Mesenchymal stem cell (in vitro differentiated cells and primary cell): ENCODE measurements at regions not wholly inside any gene's neighbourhood (a gene's known extent, or its start where the extent isn't known, plus 50 kb on each side); places are given as distances from the start of the nearest gene placed in this dataset.
"Not testable (repeated sequence)": the region's sequence is repeated elsewhere in the genome, so short reads cannot be mapped to it uniquely, and the experiment has no call there.

Source experiments
- DNase-seq: peaks from one replicate; pipeline ENCODE4 v3.0.0-alpha.2; 2013
- H2AFZ ChIP-seq: one replicate; pipeline ENCODE4 v1.6.1; 2013; ENCODE audit warnings: low read depth, mild to moderate bottlenecking, control low read depth, inconsistent platforms, low read length, moderate library complexity
- H2AK5ac ChIP-seq: 2 replicates; pipeline ENCODE4 v1.6.1; 2013; ENCODE audit warnings: low read length, moderate library complexity, mild to moderate bottlenecking, inconsistent platforms; ENCODE audit not compliant: severe bottlenecking
- H2BK120ac ChIP-seq: one replicate; pipeline ENCODE4 v1.6.1; 2013; ENCODE audit warnings: low read depth, mild to moderate bottlenecking, inconsistent platforms, low read length, moderate library complexity
- H2BK12ac ChIP-seq, 2 experiments: one replicate each; pipeline ENCODE4 v1.6.1; 2013; ENCODE audit warnings: inconsistent platforms in 2 of 2, low read length in 2 of 2, mild to moderate bottlenecking in 2 of 2, moderate library complexity in 2 of 2, control low read depth in 1 of 2
- H2BK15ac ChIP-seq: one replicate; pipeline ENCODE4 v1.6.1; 2013; ENCODE audit warnings: mild to moderate bottlenecking, low read depth, inconsistent platforms; ENCODE audit not compliant: poor library complexity, severe bottlenecking
- H2BK5ac ChIP-seq: 2 replicates; pipeline ENCODE4 v1.6.1; 2013; ENCODE audit warnings: low read depth, mild to moderate bottlenecking, low read length, control low read depth, inconsistent platforms; ENCODE audit not compliant: poor library complexity, severe bottlenecking
- H3K14ac ChIP-seq, 2 experiments: one replicate each; pipeline ENCODE4 v1.6.1; 2013; ENCODE audit warnings: inconsistent platforms in 2 of 2, low read length in 2 of 2, control low read depth in 1 of 2, mild to moderate bottlenecking in 1 of 2, moderate library complexity in 1 of 2
- H3K18ac ChIP-seq, 2 experiments: one replicate each; pipeline ENCODE4 v1.6.1; 2013; ENCODE audit warnings: inconsistent platforms in 2 of 2, low read length in 2 of 2, control low read depth in 1 of 2, low read depth in 1 of 2, mild to moderate bottlenecking in 1 of 2
- H3K23ac ChIP-seq, 2 experiments: one replicate each; pipeline ENCODE4 v1.6.1; 2013; ENCODE audit warnings: inconsistent platforms in 2 of 2, low read length in 2 of 2, mild to moderate bottlenecking in 2 of 2, moderate library complexity in 2 of 2, control low read depth in 1 of 2
- H3K27ac ChIP-seq: 2 replicates; pipeline ENCODE4 v1.5.1; 2013; ENCODE audit warnings: mild to moderate bottlenecking, moderate library complexity, low read length, control low read depth, inconsistent platforms; ENCODE audit not compliant: poor library complexity, severe bottlenecking
- H3K27me3 ChIP-seq, 2 experiments: 2 replicates each; pipeline versions ENCODE4 v1.6.1 to v1.7.0; 2013; ENCODE audit warnings: low read length in 2 of 2, mild to moderate bottlenecking in 2 of 2, moderate library complexity in 2 of 2, control low read depth in 1 of 2, inconsistent platforms in 1 of 2; ENCODE audit not compliant: control insufficient read depth in 1 of 2, insufficient read depth in 1 of 2
- H3K36me3 ChIP-seq, 2 experiments: 2 replicates each; pipeline versions ENCODE4 v1.6.1 to v1.7.0; 2013; ENCODE audit warnings: low read length in 2 of 2, control low read depth in 1 of 2, inconsistent platforms in 1 of 2, low read depth in 1 of 2, mild to moderate bottlenecking in 1 of 2; ENCODE audit not compliant: insufficient read depth in 2 of 2, control insufficient read depth in 1 of 2
- H3K4ac ChIP-seq, 2 experiments: one replicate each; pipeline ENCODE4 v1.6.1; 2013; ENCODE audit warnings: inconsistent platforms in 2 of 2, low read length in 2 of 2, mild to moderate bottlenecking in 2 of 2, moderate library complexity in 2 of 2, control low read depth in 1 of 2, low read depth in 1 of 2
- H3K4me1 ChIP-seq: 2 replicates; pipeline ENCODE4 v1.6.1; 2013; ENCODE audit warnings: low read depth, low read length, control low read depth; ENCODE audit not compliant: control insufficient read depth, insufficient read depth
- H3K4me2 ChIP-seq: 2 replicates; pipeline ENCODE4 v1.6.1; 2013; ENCODE audit warnings: low read length, mild to moderate bottlenecking, inconsistent platforms; ENCODE audit not compliant: poor library complexity, severe bottlenecking
- H3K4me3 ChIP-seq, 2 experiments: 2 replicates each; pipeline versions ENCODE4 v1.5.1 to v1.7.0; 2013; ENCODE audit warnings: low read length in 2 of 2, mild to moderate bottlenecking in 2 of 2, control low read depth in 1 of 2, low read depth in 1 of 2; ENCODE audit not compliant: insufficient read depth in 1 of 2
- H3K79me1 ChIP-seq: replicated peaks from 2 replicates; pipeline ENCODE4 v1.6.1; 2013; ENCODE audit warnings: mild to moderate bottlenecking, control low read depth, low read length, inconsistent platforms; ENCODE audit not compliant: poor library complexity, severe bottlenecking
- H3K9ac ChIP-seq: 2 replicates; pipeline ENCODE4 v1.7.0; 2013; ENCODE audit warnings: mild to moderate bottlenecking, low read length, moderate library complexity
- H3K9me3 ChIP-seq: 2 replicates; pipeline ENCODE4 v1.7.0; 2013; ENCODE audit warnings: mild to moderate bottlenecking, low read length; ENCODE audit not compliant: control insufficient read depth
- H4K8ac ChIP-seq: one replicate; pipeline ENCODE4 v1.6.1; 2013; ENCODE audit warnings: inconsistent platforms, mild to moderate bottlenecking, low read length, moderate library complexity
- H4K91ac ChIP-seq: one replicate; pipeline ENCODE4 v1.6.1; 2013; ENCODE audit warnings: mild to moderate bottlenecking, low read length, inconsistent platforms
- WGBS: methylation state at CpG from one replicate; pipeline ENCODE4 v1.1.7; 2013; ENCODE audit warnings: mixed read lengths; 5-methylcytosine and 5-hydroxymethylcytosine counted together

DNA sequence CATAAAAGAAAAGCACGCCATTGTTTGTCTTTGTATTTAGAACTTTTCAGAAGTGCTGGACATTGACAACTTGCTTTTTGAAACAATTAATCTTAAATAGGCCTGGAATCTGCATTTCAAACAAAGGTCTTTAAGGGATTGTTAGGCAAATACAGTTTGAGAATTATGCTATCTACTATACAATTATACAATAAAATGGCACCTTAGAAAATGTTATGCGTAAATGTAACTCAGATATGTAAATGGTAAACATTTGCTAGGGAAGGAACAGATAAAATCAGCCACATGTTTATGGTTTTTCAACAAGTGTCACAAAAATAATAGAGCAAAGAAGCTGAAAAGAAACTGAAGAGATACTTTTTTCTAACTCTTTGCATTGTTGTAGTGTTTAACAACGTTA lies 152.7 kb upstream of the PRSS12 start:
- not testable (repeated sequence) for H4K8ac ChIP-seq, H2BK120ac ChIP-seq, DNase-seq, H2BK12ac ChIP-seq, H3K23ac ChIP-seq, H2AK5ac ChIP-seq, H3K9me3 ChIP-seq, H3K18ac ChIP-seq, H2BK5ac ChIP-seq, H3K4me3 ChIP-seq, H3K27ac ChIP-seq, H2AFZ ChIP-seq, H3K9ac ChIP-seq, H3K79me1 ChIP-seq, H3K4ac ChIP-seq, H3K4me2 ChIP-seq, H3K36me3 ChIP-seq, H4K91ac ChIP-seq, H3K4me1 ChIP-seq, H3K27me3 ChIP-seq, H3K14ac ChIP-seq, H2BK15ac ChIP-seq
- WGBS = 100% methylated on average over 1 of the region's 3 CpGs

DNA sequence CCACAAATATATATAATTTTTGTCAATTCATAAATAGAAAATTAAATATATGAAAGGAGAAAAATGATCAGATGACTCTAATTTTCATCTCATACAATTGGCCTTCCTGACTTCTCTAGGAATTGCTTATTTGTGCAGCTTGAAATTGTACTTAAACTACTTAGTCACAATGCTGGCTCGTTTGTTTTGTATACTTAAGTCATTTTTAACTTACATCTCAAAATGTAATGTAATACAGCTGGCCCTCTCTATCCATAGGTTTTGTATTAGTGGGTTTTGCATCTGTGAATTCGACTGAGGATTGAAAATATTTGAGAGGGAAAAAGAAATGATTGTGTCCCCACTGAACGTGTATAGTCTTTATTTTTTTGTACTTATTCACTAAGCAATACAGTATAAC lies 160.1 kb upstream of the PRSS12 start:
- not testable (repeated sequence) for H3K4me2 ChIP-seq, H3K27me3 ChIP-seq, H3K27ac ChIP-seq, H3K9ac ChIP-seq, H3K9me3 ChIP-seq, H3K4me3 ChIP-seq, H2BK5ac ChIP-seq, DNase-seq, H4K91ac ChIP-seq, H2BK120ac ChIP-seq, H3K18ac ChIP-seq, H2BK15ac ChIP-seq, H2BK12ac ChIP-seq, H3K14ac ChIP-seq, H3K79me1 ChIP-seq, H3K36me3 ChIP-seq, H4K8ac ChIP-seq, H3K23ac ChIP-seq, H2AFZ ChIP-seq, H3K4me1 ChIP-seq, H2AK5ac ChIP-seq, H3K4ac ChIP-seq
- no CpG with 5 or more reads among the region's 3 CpGs for WGBS

DNA sequence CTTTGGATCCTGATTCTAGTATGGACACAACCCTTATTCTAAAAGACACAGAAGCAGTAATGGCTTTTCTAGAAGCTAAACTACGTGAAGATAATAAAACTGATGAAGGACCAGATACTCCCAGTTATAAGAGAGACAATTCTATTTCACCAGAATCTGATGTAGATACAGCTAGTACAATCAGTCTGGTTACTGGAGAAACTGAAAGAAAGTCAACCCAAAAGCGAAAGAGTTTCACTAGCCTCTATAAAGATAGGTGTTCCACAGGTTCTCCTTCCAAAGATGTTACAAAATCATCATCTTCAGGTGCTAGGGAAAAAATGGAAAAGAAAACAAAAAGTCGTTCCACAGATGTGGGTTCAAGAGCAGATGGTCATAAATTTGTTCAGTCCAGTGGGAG lies 161.5 kb upstream of the PRSS12 start:
- not testable (repeated sequence) for H2BK5ac ChIP-seq, H4K8ac ChIP-seq, H3K18ac ChIP-seq, H3K14ac ChIP-seq, H3K23ac ChIP-seq, H3K79me1 ChIP-seq, H3K4me3 ChIP-seq, H3K9me3 ChIP-seq, H2BK120ac ChIP-seq, H2BK15ac ChIP-seq, H2BK12ac ChIP-seq, H3K27me3 ChIP-seq, H3K4me1 ChIP-seq, H3K4ac ChIP-seq, H3K9ac ChIP-seq, DNase-seq, H2AK5ac ChIP-seq, H3K36me3 ChIP-seq, H2AFZ ChIP-seq, H3K27ac ChIP-seq, H4K91ac ChIP-seq, H3K4me2 ChIP-seq
- WGBS = no CpG with 5 or more reads among the region's 3 CpGs

DNA sequence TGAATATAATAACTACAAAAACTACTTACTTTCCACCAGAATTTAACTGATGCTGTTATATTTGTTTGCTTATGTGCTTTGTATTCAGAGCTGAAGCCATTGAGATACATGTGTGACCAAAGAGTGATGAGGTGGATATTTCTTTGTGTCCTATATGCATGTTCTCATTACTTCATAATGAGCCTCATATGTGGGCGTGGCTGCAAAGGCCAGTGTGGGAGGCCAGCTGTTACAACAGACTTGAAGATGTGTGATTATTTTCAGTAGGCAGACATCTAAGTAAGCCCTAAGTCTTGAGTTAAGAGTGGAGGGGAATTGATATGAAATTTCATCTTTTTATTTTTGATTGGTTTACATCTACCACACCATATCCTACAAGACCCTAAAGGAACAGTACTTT lies 163.3 kb upstream of the PRSS12 start:
- not testable (repeated sequence) for H3K27me3 ChIP-seq, H3K9ac ChIP-seq, H3K9me3 ChIP-seq, H2AFZ ChIP-seq, H4K8ac ChIP-seq, H2BK5ac ChIP-seq, H2BK120ac ChIP-seq, H3K4ac ChIP-seq, H2AK5ac ChIP-seq, H3K4me2 ChIP-seq, H3K4me3 ChIP-seq, H3K18ac ChIP-seq, H3K79me1 ChIP-seq, H3K4me1 ChIP-seq, H3K27ac ChIP-seq, H2BK15ac ChIP-seq, DNase-seq, H3K23ac ChIP-seq, H2BK12ac ChIP-seq, H3K14ac ChIP-seq, H4K91ac ChIP-seq, H3K36me3 ChIP-seq
- WGBS = 40% methylated on average over 1 of the region's 1 CpG
